Nephron progenitor cell (in vitro differentiated cells): ENCODE measurements at regions not wholly inside any gene's neighbourhood (a gene's known extent, or its start where the extent isn't known, plus 50 kb on each side); places are given as distances from the start of the nearest gene placed in this dataset.

Experiments
- DNase-seq: peaks from one replicate; pipeline ENCODE4 v3.0.0; 2021
- H3K27ac Mint-ChIP-seq: 2 replicates; pipeline ENCODE4 v1.8.0; 2021; ENCODE audit warnings: mild to moderate bottlenecking, moderate library complexity, mixed read lengths
- H3K27me3 Mint-ChIP-seq: 2 replicates; pipeline ENCODE4 v1.8.0; 2021; ENCODE audit warnings: mild to moderate bottlenecking, low read depth, mixed read lengths; ENCODE audit not compliant: poor library complexity
- H3K36me3 Mint-ChIP-seq: 2 replicates; pipeline ENCODE4 v1.8.0; 2021; ENCODE audit warnings: low read depth, mixed read lengths
- H3K4me1 Mint-ChIP-seq: 2 replicates; pipeline ENCODE4 v1.8.0; 2021; ENCODE audit warnings: mixed read lengths
- H3K4me3 Mint-ChIP-seq: 2 replicates; pipeline ENCODE4 v1.8.0; 2021; ENCODE audit warnings: mild to moderate bottlenecking, moderate library complexity, mixed read lengths
- H3K9me3 Mint-ChIP-seq: 2 replicates; pipeline ENCODE4 v1.8.0; 2021; ENCODE audit warnings: mild to moderate bottlenecking, moderate library complexity, mixed read lengths
- TF ChIP-seq, protein P1 (sequence below): fragments of 200-600 bp; sonication (generic); IDR thresholded peaks from 2 replicates; pipeline ENCODE4 v1.5.0; 2021; ENCODE audit warnings: antibody characterized with exemption

DNA sequence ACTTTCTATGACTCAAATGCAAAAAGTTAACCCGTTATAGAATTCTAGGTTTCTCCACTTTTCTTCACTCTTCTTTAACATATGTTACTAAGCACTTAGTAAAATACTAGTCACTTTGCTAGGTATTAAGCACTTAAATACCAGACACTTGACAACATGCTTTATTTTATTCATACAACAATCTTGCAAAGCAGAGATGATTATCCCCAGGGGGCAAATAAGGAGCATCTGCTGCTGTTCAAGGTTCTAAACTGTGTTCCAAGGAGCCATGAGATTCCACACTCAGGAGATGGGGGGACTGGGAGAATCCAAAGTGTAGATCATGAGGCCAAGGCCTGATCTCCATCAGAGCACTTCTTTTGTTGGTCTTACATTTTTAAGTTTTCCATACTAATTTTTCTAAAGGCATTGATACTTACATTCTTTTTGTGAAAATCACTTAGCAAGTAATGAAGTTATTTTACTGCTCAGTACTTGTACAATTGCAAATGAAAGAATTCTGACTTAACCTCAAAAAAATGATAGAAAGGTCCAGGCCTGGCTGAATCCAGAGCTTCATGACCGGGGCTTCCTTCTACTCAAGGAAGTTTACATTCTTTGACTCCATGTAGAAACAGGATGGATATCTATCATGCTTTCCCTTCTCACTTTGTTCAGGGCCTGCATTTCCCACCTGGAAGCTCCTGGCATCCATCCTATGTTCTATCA lies 504.4 kb upstream of the WWC1 start:
- Mint-ChIP-seq H3K27ac (no peak overlapping the region), H3K36me3 (no peaks in the 10 kb centered on the region), H3K4me3 (no peak overlapping the region), H3K27me3 (no peaks in the 10 kb centered on the region), H3K9me3 (no peaks in the 10 kb centered on the region), H3K4me1 (peaks cover 1% of the 10 kb centered on the region)
- no peak for DNase-seq
- TF ChIP-seq, protein P1, sequence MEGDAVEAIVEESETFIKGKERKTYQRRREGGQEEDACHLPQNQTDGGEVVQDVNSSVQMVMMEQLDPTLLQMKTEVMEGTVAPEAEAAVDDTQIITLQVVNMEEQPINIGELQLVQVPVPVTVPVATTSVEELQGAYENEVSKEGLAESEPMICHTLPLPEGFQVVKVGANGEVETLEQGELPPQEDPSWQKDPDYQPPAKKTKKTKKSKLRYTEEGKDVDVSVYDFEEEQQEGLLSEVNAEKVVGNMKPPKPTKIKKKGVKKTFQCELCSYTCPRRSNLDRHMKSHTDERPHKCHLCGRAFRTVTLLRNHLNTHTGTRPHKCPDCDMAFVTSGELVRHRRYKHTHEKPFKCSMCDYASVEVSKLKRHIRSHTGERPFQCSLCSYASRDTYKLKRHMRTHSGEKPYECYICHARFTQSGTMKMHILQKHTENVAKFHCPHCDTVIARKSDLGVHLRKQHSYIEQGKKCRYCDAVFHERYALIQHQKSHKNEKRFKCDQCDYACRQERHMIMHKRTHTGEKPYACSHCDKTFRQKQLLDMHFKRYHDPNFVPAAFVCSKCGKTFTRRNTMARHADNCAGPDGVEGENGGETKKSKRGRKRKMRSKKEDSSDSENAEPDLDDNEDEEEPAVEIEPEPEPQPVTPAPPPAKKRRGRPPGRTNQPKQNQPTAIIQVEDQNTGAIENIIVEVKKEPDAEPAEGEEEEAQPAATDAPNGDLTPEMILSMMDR = no peak

DNA sequence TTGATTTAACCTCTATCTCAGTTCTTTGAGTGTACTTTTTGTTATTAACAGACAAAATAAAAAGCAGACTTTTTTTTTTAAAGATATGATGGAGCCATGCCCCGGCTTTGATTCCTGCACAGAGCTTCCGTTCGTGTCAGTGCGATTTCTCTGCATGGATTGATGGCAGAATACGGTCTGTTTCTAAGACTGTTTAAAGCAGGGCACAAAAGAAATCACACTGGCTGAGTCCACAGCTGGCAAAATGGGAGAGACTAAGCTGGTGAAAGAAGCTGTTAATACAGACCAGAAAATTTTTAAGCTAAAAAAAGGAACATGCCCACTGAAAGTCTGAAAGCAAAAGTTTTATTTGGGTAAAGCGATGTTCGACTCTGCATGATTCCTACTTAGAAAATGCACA lies 501.4 kb upstream of the WWC1 start:
- H3K4me3 Mint-ChIP-seq = no peak overlapping the region
- H3K4me1 Mint-ChIP-seq = peaks cover 11% of the 10 kb centered on the region
- H3K27ac Mint-ChIP-seq = no peak overlapping the region
- no peak for DNase-seq
- H3K9me3 Mint-ChIP-seq = no peaks in the 10 kb centered on the region
- H3K36me3 Mint-ChIP-seq = no peaks in the 10 kb centered on the region
- TF ChIP-seq, protein P1 = no peak
- no peaks in the 10 kb centered on the region for H3K27me3 Mint-ChIP-seq

DNA sequence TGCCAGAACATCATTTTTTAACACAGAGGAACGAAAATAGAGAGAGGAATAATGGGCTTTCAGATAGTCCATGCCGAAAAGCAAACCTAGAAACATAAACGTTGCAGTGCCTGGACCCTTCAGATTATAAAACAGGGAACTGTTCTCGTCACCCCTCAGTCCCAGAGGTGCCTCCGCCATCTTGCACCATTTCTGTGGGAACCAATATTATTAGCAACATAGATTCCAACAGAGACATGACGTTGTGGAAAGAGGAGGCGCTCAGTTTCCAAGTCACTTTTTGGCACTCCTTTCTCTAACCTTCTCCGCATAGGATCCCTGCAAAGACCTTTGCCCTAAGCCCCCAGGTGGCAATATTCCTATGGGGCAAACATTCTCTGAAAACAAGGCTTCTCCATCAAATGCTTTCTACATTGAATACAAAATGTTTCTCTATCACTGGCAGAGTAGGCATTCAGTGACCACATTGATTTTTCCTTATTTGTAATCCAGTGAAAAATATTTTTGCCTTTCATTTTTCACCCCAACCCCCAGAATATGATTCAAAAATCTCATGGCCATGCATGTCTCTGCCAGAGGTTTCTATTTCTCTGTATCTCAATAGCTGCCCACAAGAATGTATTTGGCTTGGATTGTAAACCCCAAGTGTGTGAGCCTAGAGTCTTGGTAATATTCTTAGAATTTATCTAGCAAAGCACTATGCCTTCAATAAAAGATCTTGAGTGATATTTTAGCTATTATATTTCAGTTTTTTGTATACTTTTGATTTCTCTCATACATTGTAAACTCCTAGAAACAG lies 500.8 kb upstream of the WWC1 start:
- TF ChIP-seq, protein P1 = no peak
- DNase-seq = no peak
- Mint-ChIP-seq H3K36me3 (no peaks in the 10 kb centered on the region), H3K4me1 (peaks cover 11% of the 10 kb centered on the region), H3K27me3 (no peaks in the 10 kb centered on the region), H3K4me3 (no peak overlapping the region), H3K9me3 (no peaks in the 10 kb centered on the region), H3K27ac (no peak overlapping the region)

DNA sequence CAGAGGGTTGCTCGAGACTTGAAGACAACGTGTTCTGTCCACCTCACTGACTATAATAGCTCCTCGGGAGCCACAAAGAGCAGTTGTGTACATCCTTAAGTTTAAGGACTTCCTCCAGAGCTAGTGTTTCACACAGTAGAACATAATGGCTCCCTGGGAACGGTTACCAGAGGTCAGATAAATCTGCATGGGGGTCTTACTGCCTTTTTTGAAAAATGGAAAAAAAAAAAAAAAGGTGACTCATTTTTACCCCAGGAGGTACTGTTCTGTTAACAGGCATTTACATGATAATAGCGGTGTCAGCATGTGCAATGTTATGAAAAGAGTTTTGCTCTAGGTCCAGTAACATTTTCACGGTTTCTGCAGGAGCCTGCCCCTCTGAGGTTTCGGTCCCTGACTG lies 498.9 kb upstream of the WWC1 start:
- Mint-ChIP-seq H3K27me3 (no peaks in the 10 kb centered on the region), H3K4me1 (peaks cover 11% of the 10 kb centered on the region), H3K9me3 (no peaks in the 10 kb centered on the region), H3K27ac (no peak overlapping the region), H3K36me3 (no peaks in the 10 kb centered on the region), H3K4me3 (no peak overlapping the region)
- TF ChIP-seq, protein P1 = no peak
- no peak for DNase-seq

DNA sequence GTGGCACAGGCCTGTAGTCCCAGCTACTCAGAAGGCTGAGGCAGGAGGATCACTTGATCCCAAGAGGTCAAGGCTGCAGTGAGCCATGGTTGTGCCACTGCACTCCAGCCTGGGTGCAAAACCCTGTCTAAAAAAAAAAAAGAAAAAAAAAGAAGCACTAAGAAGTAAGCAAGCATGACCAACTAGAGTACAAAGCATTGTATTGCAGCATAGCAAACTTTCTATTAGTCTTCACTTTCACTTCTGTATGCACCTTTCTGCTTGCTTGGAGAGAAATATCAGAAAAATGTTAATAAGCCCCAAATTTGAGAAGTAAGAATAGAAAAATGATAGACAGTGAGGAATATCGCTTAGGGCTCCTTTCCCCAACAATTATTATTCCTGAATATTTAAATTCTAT lies 497.7 kb upstream of the WWC1 start:
- no peaks in the 10 kb centered on the region for H3K36me3 Mint-ChIP-seq
- DNase-seq = no peak

More for the DNA sequence above, 497.7 kb upstream of the WWC1 start:
- Mint-ChIP-seq H3K27ac (no peak overlapping the region), H3K4me1 (peaks cover 19% of the 10 kb centered on the region), H3K9me3 (no peaks in the 10 kb centered on the region), H3K27me3 (no peaks in the 10 kb centered on the region), H3K4me3 (no peak overlapping the region)
- TF ChIP-seq, protein P1 = no peak
